HL-60 (cell line): ENCODE measurements at regions not wholly inside any gene's neighbourhood (a gene's known extent, or its start where the extent isn't known, plus 50 kb on each side); places are given as distances from the start of the nearest gene placed in this dataset.

Source experiments
- POLR2AphosphoS5 ChIP-seq: IDR thresholded peaks from 2 replicates; pipeline ENCODE4 v1.6.1; 2012; ENCODE audit warnings: low read depth
- REST ChIP-seq: IDR thresholded peaks from 2 replicates; pipeline ENCODE4 v1.6.1; 2012; ENCODE audit warnings: low read depth; ENCODE audit not compliant: insufficient replicate concordance
- TF ChIP-seq, protein P1 (sequence below): IDR thresholded peaks from one replicate; pipeline ENCODE4 v1.5.1; 2011; ENCODE audit warnings: low read length, control low read depth, inconsistent platforms; ENCODE audit not compliant: insufficient read depth

GRCh38 chr4:103902730-103903129 lies 182.9 kb upstream of the TACR3 start:
- TF ChIP-seq, protein P1, sequence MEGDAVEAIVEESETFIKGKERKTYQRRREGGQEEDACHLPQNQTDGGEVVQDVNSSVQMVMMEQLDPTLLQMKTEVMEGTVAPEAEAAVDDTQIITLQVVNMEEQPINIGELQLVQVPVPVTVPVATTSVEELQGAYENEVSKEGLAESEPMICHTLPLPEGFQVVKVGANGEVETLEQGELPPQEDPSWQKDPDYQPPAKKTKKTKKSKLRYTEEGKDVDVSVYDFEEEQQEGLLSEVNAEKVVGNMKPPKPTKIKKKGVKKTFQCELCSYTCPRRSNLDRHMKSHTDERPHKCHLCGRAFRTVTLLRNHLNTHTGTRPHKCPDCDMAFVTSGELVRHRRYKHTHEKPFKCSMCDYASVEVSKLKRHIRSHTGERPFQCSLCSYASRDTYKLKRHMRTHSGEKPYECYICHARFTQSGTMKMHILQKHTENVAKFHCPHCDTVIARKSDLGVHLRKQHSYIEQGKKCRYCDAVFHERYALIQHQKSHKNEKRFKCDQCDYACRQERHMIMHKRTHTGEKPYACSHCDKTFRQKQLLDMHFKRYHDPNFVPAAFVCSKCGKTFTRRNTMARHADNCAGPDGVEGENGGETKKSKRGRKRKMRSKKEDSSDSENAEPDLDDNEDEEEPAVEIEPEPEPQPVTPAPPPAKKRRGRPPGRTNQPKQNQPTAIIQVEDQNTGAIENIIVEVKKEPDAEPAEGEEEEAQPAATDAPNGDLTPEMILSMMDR, result no peak
- no peak for TF ChIP-seq REST
- no peak for TF ChIP-seq POLR2AphosphoS5
